GM19238 (cell line): ENCODE measurements at regions not wholly inside any gene's neighbourhood (a gene's known extent, or its start where the extent isn't known, plus 50 kb on each side); places are given as distances from the start of the nearest gene placed in this dataset.
"Not testable (repeated sequence)": the region's sequence is repeated elsewhere in the genome, so short reads cannot be mapped to it uniquely, and the experiment has no call there.

Source experiments
- DNase-seq: peaks from one replicate; pipeline ENCODE4 v3.0.0; 2011; ENCODE audit warnings: low spot score; ENCODE audit not compliant: insufficient read length

DNA sequence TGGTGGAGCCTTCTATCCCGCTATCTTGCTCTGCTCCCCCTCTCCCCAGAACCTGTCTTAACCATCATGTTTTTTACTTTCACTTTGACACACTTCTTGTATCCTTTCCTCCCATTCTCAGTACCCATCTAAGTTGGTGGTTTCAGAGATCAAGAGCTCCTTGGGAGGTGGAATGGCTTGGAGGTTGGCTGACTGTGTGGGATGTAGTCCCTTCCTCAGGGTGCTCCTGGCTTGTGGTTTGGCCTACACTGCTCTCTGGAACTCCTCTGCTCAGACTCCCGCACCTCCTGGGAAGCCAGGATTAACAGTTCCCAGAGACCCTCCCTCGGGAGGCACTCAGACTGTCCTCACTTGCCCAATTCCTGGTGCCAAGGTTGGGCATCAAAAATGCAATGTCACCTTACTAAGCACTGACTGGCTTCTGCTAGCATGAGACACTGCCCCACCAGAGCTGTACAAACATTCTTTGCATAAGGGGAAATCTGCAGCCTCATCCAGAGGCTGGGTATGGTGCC is 93.1 kb upstream of the NAMPT start:
- no peak for DNase-seq

DNA sequence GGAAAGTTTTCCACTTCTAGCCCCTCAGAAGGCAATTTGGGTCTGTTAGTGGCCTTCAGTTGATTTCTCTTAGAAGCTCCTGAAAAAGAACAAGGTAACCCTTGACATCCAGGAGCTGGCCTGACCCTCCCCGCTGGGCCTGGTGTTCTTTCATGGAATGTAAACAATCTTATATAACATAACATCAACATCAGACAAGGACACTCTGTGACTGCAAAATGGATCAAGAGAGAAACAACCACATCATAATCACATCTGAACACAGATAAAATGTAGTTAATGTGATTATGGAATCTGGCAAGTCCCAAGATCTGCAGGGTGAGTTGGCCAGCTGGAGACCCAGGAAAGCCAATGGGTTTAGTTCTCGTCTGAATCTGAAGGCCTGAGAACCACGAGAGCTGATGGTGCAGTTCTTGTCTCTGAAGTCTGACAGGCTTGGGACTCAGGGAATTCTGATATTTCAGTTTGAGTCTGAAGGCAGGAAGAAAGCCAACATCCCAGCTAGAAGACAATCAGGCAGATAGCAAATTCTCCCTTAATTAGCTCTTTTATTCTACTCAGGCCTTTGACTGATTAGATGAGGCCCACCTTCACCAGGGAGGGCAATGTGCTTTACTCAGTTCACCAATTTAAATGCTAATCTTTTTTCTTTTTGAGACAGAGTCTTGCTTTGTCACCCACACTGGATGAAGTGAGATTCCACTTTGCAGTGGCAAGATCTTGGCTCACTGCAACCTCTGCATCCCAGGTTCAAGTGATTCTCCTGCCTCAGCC is 91.4 kb upstream of the NAMPT start:
- DNase-seq = no peak

DNA sequence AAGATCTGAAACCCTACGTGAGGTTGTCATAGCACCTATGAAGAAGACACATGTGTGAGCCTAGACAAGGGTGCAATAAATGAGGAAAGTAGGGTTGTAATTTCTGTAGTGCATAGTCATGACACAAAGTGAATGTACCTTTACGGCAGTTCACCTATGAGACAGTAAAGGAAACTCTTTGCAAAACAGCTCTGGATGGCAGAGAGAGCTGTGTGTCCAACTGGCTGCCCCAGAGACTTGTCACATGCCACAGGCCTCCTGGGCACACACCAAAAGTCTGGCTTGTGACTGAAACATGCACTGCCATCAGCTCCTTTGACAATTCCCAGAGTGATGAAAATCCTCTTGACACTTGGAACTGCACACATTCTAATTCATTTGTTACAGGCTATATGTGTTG is 90.7 kb upstream of the NAMPT start:
- DNase-seq = no peak

DNA sequence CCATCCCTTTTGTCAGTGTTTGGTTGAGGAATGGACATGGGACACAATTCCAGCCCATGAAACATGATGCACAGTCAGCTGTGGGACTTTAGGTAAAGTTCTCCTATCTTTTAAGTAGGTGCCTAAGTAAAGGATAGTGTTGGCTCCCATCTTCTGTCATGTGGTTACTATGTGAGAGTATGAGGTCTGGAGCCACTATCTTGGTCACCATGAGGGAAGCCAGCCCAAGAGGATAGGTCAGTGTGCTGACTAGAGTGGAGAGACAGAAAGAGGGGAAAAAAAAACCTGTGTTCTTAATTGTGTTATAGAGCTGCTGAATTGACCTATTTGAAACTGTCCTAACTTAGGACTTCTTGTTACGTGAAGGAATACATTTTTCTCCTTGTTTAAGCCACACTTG is 89.7 kb upstream of the NAMPT start:
- DNase-seq = no peak

DNA sequence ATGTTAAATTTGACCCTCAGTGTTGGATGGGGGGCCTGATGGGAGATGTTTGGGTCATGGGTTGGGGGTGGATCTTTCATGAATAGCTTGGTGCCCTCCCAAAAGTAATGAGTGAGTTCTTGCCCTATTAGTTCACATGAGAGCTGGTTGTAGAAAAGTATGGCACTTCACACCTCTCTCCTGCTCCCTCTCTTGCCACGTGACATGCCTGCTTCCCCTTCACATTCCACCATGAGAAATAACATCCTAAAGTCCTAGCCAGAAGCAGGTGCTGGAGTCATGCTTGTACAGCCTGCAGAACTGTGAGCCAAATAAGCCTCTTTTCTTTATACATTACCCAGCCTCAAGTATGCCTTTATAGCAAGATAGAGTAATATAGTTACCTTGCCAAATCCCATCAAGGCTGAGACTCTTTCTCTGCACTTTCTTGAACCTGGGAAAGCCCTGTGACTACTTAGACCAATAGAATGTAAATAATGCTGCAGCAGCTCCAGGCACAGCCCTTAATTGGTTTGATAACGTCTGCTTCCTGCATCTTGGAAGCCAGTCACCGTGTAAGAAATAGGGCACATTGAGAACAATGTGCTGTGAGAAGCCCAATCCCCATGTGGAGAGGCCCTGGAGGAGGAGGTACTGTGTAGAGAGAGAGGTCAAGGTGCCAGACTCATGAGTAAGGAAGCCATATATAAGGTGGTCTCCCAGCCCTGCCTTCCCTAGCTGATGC is 88.0 kb upstream of the NAMPT start:
- no peak for DNase-seq

DNA sequence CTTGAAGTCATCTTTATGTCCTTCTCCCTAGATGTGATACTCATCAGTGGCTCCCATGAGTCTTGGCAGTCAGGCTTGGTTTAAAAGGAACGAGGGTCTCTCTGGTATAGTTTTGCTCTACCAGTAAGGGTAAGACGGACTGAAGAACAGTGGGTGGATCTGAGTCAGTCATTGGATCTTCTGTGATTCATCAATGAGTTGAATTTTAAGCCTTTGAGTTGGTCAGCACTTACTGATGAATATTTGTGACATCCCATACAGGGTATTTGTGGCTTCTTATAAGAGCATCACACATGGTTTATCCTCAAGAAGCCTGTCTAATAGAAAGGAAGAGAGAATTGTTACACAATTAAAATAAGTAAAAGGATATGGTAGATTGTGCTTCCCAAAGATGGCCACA is 87.3 kb upstream of the NAMPT start:
- no peak for DNase-seq

DNA sequence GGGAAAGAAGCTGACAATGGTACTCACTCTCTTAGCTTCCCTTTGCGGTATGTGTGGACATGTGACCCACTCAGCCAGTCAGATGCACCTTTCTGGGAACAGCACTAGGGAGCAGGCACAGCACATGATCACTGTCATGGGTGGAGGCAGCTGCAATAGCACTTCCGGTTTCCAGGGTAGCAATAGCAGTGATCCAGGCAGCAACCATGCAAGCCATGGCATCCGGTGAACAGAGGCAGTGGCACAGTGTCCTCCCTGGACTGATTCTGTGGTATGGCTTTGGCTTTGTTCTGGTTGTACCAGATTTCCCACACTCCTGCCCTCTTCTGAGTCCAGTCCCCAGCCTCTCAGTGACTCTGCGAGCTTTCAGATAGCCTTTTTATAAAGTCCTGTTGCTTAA is 86.8 kb upstream of the NAMPT start:
- no peak for DNase-seq

DNA sequence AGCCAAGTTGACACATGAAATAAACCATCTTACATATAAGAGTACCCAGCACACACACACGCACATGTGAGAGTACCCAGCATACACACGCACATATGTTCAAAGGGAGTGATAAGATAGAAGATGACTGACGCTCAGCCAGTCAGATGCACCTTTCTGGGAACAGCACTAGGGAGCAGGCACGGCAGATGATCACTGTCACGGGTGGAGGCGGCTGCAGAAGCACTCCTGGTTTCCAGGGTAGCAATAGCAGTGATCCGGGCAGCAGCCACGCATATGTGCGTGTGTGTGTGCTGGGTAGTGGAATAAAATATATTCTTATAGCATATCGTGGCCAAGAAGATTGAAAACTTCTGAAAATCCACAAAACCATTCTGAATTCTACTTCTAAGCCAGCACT is 85.8 kb upstream of the NAMPT start:
- no peak for DNase-seq

DNA sequence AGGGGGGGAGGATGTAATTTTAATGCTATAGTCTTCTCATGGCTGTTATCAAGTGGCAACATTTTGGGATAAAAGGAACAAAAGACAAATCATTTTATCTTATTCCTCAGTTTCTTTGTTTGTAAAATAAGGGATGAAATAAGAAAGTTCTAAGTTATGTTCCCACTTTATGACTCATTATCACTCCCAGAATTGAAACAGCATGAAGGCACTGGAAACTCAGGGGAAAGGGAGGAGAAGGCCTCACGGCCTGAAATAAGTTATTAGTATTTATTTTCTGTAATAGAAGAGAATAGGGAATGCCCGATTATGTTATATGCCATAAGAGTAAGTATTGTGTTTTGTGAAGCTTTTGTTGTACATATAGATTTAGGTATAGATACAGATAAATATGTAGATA is 85.0 kb upstream of the NAMPT start:
- no peak for DNase-seq

DNA sequence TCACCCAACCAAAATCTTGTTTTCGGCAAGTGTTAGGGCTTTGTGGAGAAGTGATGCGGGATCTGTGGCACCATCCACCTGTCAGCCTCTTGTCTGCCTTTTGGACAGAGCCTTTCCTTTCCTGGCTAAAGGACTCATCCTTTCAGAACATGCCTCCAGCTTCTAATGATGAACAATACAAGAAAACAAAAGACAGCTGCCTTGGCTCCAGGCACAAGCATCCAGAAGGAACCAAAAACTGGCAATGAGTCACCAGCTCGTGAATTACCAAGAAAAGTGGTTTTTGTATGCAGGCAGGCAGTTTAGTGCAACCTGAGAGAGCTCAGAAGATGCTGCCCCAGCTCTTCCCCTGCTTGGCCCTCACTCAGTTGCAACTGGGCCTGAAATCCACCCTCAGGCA is 84.6 kb upstream of the NAMPT start:
- DNase-seq = no peak

DNA sequence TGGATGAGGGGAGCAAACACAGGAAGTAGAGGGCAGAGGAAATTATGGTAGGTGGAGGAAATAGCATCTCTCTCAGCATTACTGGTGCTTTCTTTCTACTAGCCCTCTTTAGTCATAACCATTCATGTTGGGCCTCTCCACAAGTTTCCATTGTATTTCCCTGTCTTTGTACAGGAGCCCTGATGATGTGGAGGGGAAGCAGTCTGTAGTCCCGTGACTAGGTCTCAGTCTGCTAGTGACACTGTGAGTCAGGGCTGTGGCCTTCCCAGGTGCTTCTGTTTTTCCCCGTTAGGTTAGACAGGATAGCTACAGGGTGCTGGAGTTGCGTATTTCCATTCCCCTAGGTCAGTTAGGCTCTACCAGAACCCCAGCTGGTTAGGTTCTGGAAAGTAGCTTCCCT is 82.9 kb upstream of the NAMPT start:
- DNase-seq = no peak

DNA sequence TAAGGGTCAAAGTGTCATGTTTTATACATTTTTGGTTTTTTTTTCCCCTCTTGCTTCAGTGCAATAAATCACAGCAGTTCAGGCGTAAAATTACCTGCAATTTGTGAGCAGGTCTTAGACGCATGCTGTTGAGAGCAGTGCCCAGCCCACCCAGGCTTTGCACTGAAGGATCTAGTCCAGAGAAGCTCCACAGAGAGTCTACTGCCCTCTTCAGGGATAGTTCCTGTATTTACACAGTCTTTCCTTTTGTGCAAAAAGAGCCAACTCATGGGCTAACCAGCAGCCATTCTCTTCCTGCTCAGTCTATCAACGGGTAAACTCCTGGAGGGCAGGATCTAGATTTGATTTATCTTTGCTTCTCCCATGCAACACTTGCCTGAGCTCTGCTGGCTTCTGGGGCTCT is 82.2 kb upstream of the NAMPT start:
- DNase-seq = no peak

DNA sequence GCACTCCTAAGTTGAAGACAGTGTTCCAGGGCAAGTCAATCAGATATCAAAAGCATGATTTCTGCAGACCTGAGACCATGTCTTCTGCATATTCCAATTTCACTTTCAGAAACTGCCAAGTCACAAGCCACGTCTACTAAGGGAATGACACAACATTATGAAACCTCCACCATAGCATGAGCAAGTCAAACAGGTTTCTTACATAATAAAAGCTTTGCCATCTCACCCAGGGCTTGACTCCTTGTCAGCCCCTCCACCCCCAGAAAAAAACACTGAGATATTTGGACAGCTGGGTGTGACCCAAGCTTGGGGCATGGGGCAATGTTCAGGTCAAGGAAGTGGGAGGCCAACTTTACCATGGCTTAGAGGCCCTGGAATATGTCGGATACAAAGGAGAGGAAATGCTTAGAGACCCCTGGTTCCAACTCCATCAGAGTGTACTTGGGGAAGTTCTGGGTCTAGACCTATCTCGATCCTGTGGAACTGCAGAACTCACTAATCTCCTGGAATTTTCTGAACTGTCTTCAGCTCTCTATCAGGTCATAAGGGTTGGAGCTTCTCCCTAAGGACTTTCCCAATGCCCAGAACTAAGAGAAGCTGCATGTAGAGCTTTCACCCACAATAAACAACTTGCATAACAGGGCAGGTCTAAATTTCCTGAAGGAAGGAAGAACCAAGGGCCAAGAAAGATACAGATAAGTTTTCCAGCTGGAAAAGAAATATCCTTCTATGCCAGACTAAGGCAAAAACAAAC is 80.6 kb upstream of the NAMPT start:
- DNase-seq = no peak

DNA sequence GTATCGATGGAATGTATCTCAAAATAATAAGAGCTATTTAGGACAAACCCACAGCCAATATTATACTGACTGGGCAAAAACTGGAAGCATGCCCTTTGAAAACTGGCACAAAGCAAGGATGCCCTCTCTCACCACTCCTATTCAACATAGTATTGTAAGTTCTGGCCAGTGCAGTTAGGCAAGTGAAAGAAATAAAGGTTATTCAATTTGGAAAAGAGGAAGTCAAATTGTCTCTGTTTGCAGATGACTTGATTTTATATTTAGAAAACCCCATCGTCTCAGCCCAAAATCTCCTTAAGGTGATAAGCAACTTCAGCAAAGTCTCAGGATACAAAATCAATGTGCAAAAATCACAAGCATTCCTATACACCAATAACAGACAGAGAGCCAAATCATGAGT is 77.7 kb upstream of the NAMPT start:
- not testable (repeated sequence) for DNase-seq

DNA sequence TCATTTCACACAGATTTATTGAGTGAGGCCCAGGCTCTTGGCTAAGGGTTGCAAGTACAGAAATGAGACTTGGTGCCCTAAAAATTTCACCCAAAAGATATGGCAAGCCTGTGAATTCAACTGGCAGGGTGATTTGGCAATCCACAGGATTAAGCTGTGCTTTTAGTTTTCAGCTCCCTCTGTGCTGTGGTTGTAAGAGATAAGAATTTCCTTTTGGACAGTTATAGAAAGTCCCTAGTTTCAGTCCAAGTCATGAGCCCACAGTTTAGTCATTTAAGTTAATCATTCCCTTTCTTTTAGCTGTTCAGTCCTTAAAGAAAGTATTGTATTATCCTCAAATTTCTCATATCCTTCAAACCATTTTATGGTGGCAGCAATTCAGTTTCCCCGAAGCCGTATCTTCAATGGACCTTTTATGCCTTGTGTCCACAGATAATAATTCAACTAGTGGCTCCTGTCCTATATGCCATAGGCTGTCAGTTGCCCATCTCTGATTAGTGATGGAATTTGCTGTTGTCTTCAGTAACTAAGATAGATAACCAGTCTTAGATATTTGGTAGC is 73.4 kb upstream of the NAMPT start:
- no peak for DNase-seq

DNA sequence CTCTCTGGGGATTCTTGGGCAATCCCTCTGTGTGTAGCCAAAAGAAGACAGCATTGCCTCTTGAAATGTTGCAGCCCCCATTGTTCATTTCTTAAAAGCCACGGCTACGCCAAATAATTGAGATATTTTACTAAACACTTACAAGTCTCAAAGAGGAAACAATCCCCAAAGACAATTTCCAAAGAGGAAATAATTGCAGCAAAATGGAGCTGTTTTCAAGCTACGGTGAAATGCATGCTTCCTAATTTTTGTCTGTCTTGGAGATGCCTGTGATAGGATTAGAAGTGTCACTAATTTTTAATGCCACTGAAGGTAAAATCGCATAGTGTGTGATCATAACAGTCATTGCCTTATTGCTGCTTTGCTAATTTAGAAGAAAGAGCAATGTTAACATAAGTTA is 72.9 kb upstream of the NAMPT start:
- no peak for DNase-seq

DNA sequence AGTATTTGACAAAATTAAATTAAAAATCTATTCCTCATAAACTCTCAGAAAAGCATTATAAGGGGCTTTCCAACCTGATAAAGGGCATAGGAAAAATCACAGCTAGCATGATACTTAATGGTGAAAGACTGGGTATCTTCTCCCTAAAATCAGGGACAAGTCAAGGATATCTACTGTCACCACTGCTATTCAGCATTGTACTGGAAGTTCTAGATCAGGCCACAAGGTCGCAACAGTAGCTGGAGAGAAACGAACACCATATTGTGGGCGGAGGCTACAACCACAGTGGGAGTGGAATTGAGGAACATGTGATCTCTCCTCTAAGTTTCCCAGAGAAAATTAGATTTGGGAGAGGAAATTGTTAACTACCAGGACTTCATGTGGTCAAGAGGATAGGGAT is 70.0 kb upstream of the NAMPT start:
- DNase-seq = no peak

DNA sequence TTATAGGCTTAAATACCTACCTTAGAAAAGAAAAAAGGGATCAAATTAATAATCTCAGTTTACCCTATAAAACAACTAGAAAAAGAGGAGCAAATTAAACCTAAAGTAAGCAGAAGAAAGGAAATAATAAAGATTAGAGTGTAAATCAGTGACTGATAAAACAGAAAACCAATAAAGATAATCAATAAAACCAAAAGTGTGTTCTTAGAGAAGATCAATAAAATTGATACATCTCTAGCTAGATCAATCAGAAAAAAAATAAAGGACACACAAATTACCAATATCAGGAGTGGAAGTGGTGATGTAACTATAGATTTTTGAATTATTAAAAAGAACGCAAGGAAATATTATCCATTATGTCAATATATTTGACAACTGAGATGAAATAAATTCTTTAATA is 69.2 kb upstream of the NAMPT start:
- DNase-seq = no peak

DNA sequence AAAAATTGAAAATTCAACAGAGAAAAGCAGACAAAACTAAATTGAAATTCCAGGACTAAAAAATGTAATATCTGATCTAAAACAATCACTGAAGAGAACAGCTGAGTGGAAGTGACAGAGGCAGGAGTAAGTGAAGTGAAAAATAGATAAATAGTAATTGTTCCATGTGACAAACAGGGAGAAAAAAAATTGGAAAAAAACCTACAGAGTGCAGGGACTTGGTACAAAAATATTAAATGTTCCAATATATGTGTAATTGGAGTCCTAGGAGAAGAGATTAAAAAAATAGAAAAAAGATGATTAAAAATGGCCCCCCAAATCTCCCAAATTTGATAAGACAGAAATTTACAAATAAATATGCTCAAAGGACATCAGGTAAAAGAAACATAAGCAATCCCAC is 63.4 kb upstream of the NAMPT start:
- no peak for DNase-seq

DNA sequence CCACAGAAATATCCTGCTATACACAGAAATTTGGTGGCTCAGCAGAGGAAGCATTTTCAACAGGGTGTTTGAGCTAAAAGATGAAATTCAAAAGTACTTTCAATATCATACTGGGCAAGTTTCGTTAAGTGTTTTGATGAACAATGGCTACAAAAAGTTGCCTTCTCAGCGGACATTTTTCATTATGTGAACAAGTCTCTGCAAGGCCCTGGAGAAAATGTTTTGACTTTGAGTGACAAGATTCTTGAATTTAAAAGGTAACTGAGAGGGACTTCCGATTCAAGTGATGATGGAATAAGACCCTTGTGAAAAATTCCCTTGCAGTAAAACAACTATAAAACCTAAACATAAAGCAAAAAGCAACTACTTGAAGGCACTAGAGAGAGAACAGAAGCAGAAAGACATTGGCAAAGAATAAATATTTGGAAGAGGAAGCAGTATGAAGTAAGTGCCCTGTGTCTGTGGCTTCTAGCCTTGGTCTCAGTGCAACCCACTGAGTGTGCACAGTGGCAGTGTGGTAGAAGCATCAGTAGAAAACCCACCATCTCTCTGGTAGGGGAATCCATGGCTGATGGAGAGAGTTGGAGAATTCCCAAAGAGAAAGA is 62.5 kb upstream of the NAMPT start:
- DNase-seq = no peak

DNA sequence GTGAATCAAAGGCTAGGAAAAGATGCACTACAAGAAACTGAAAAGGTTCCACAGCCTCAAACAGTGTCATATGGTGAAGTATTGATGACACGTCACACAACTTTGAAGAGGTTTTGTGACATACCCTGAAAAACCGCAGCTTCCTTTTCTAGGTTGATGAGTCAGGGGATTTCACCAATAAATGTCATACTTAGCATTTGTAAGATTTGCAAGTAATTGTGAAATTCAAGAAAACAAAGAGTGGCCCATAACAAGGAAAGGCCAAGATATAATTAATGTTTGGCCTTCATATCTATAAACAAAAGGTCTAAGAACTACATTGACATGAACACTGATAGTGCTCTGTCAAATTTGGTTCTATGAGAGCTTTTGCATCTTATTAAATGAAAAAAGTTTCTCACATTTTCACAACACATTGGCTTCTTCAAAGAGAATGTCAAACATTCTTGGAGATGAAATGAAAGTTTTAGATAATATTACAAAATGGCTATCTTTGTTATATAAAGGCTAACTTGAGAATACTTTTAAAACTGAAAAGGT is 62.0 kb upstream of the NAMPT start:
- DNase-seq = no peak
